Mesothelial cell of epicardium (in vitro differentiated cells): ENCODE measurements at regions not wholly inside any gene's neighbourhood (a gene's known extent, or its start where the extent isn't known, plus 50 kb on each side); places are given as distances from the start of the nearest gene placed in this dataset.
A peak's percentile ranks its signal among the peaks of the same experiment; 100 is the strongest.

Experiments used
- DNase-seq, 2 experiments: peaks; one replicate each; pipeline ENCODE4 v3.0.0; 2021; ENCODE audit warnings: low spot score in 2 of 2; ENCODE audit not compliant: unreplicated experiment in 2 of 2
- H3K27ac Mint-ChIP-seq: 2 replicates; pipeline ENCODE4 v1.8.0; 2021; ENCODE audit warnings: mixed read lengths
- H3K27me3 Mint-ChIP-seq: 2 replicates; pipeline ENCODE4 v1.8.0; 2021; ENCODE audit warnings: low read depth, mixed read lengths
- H3K36me3 Mint-ChIP-seq: 2 replicates; pipeline ENCODE4 v1.8.0; 2021; ENCODE audit warnings: mixed read lengths
- H3K4me1 Mint-ChIP-seq: 2 replicates; pipeline ENCODE4 v1.8.0; 2021; ENCODE audit warnings: mixed read lengths
- H3K4me3 Mint-ChIP-seq: 2 replicates; pipeline ENCODE4 v1.8.0; 2021; ENCODE audit warnings: mild to moderate bottlenecking, moderate library complexity, mixed read lengths
- H3K9me3 Mint-ChIP-seq: 2 replicates; pipeline ENCODE4 v1.8.0; 2021; ENCODE audit warnings: mixed read lengths
- CTCF ChIP-seq: fragments of 200-600 bp; sonication (generic); IDR thresholded peaks from one replicate; pipeline ENCODE4 v1.5.0; 2021; ENCODE audit warnings: antibody characterized with exemption; ENCODE audit not compliant: unreplicated experiment

DNA sequence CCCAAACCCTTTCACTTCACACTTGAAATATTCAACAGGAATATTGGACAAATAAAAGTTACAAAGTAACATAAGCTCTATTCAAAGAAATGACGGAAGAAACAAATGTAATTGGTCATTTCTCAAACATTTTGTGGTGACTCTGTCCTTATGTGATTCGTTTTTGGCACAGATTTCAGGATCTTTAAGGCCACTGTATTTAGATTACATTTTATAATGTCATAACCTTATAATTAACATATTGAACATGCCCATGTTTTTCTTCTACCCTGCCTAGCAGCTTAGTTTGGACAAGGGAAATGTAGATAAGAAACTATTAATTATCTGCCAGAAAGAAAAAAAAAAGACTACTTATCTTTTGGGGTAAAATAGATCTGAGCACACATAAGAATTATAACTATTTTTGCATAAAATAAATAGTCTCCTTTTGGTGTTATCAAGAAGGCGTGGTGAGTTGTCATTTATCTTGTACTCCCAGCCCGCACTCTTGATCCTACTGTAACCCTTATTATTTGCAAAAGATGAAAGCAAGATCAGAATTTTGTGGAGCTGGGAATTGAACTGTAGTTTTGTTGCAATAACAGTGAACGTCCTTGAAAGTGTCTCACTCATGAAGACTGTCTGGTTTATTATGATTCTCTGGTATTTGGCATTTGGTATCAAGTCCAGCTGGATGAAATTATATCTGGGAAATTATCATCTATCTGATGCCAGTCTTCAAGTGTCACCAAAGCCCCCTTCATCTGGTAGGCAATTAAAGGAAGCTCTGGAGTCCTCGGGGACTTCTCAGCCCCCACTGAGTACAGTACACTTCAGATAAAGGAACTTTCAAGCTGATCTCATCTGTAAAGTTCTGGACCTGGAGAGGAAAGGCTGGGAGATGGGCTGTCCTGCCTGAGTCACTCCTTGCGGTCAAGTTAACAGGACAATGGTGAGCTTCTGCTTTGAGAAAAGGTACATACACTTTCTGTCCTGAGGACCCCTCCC lies 175.7 kb upstream of the INHBA start:
- Mint-ChIP-seq H3K4me3 (no peak overlapping the region), H3K27me3 (no peaks in the 10 kb centered on the region), H3K9me3 (peaks cover 4% of the 10 kb centered on the region), H3K4me1 (peaks cover 57% of the 10 kb centered on the region), H3K36me3 (no peaks in the 10 kb centered on the region), H3K27ac (peak overlapping the region; percentile 54)
- DNase-seq: no peak
- no peak for TF ChIP-seq CTCF

DNA sequence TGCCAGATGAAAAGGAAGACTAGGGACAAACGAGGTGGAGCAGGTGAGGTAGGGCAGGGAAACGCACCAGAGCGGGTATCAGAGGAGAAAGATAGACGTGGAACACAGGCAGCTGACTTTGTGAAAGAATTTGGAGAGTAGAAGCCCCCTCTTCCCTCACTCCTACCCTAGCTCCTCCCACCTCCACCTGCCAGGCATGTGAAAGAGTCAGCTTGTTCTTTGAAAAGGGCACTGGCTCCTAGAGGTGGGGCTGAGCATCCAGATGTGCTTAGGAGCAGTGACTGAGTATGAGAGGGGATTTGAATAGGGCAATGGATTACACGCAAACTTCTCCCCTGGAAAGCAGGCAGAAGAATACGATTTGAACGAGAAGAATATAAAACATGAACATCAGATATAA lies 174.2 kb upstream of the INHBA start:
- Mint-ChIP-seq H3K9me3 (peaks cover 4% of the 10 kb centered on the region), H3K27me3 (no peaks in the 10 kb centered on the region), H3K4me1 (peaks cover 58% of the 10 kb centered on the region), H3K36me3 (no peaks in the 10 kb centered on the region), H3K27ac (peak overlapping the region; percentile 68), H3K4me3 (no peak overlapping the region)
- no peak for TF ChIP-seq CTCF
- no peak for DNase-seq

GRCh38 chr7:41875513-41875912 lies 172.6 kb upstream of the INHBA start:
- H3K4me1 Mint-ChIP-seq: peaks cover 61% of the 10 kb centered on the region
- no peak for TF ChIP-seq CTCF
- no peaks in the 10 kb centered on the region for H3K36me3 Mint-ChIP-seq
- DNase-seq: no peak
- H3K27ac Mint-ChIP-seq: no peak overlapping the region
- H3K9me3 Mint-ChIP-seq: peaks cover 6% of the 10 kb centered on the region
- no peak overlapping the region for H3K4me3 Mint-ChIP-seq
- H3K27me3 Mint-ChIP-seq: no peaks in the 10 kb centered on the region

DNA sequence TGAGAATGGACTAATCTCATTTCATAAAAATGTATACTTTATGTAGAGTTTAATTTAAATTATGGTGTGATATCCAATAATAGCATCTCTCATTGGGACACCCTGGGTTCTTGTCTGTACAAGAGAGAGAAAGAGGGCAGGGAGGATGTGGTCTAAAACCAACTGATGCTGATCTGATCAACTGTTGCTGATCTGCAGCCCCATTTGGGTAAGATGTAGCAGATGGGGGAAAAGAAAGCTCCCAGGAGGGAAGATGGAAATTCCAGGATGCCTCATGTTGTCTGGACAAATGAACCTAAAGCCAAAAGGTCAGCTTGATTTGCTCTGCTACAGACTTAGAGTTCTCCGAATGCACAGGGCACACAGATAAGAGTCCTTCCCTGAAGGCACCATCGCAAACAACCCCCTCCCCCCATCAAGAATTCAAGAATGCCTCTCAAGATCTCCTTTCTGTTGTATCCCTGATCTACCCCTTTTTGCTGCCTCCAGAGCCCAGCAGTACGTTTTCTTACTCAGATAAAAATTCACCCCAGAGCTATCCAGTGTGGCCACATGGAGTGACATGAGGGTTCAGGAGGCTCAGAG lies 171.4 kb upstream of the INHBA start:
- no peaks in the 10 kb centered on the region for H3K27me3 Mint-ChIP-seq
- no peaks in the 10 kb centered on the region for H3K36me3 Mint-ChIP-seq
- no peak for DNase-seq
- TF ChIP-seq CTCF: no peak
- H3K9me3 Mint-ChIP-seq: peaks cover 4% of the 10 kb centered on the region
- no peak overlapping the region for H3K27ac Mint-ChIP-seq
- no peak overlapping the region for H3K4me3 Mint-ChIP-seq
- H3K4me1 Mint-ChIP-seq: peaks cover 62% of the 10 kb centered on the region

DNA sequence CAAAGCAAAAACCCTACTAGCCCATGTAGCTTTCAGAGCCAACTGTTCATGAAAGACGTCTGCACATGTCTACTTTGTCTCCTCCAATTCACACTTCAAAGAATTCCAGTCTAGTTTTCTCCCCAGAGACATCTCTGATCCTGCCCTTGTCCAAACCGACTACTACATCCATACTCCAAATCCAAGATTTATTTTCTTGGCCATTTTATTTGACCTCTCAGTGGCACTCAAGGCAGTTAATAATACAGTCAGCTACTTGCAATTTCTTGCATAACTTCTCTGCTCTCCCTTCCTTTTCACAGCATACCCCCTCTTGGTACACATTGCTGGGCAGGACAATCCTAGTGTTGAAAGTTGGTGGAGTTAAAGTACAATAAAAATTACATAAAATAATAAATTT lies 170.9 kb upstream of the INHBA start:
- Mint-ChIP-seq H3K27ac (no peak overlapping the region), H3K4me1 (peaks cover 62% of the 10 kb centered on the region), H3K27me3 (no peaks in the 10 kb centered on the region), H3K36me3 (no peaks in the 10 kb centered on the region), H3K9me3 (peaks cover 4% of the 10 kb centered on the region), H3K4me3 (no peak overlapping the region)
- no peak for DNase-seq
- no peak for TF ChIP-seq CTCF
